HCT116 (cell line): ENCODE measurements at regions not wholly inside any gene's neighbourhood (a gene's known extent, or its start where the extent isn't known, plus 50 kb on each side); places are given as distances from the start of the nearest gene placed in this dataset.

Experiments
- ATAC-seq: fragments of 200-7000 bp; cut with Tn5 transposase; 2 replicates; pipeline ENCODE4 v1.9.1; 2020; ENCODE audit warnings: mild to moderate bottlenecking, moderate library complexity
- BruUV-seq: library from RNA; stranded (reverse); fragments of 400-500 nt; replicated peaks from 2 replicates; lab custom pipeline; 2021; lab: Mats Ljungman, UMichigan
- CTCF ChIA-PET: fragments of 300-600 bp; sonication (Branson Sonifier 250); formaldehyde crosslinking; loops from one replicate; lab custom pipeline; 2021; ENCODE audit warnings: antibody characterized with exemption; lab: Charles Lee
- POLR2A ChIA-PET: fragments of 300-600, 350-600 bp; sonication (Branson Sonifier 250); formaldehyde crosslinking; loops from one replicate; lab custom pipeline; 2021; ENCODE audit warnings: antibody characterized with exemption; lab: Charles Lee
- RAD21 ChIA-PET, 2 experiments: fragments of 300-600 bp; sonication (Branson Sonifier 250); formaldehyde crosslinking; loops; one replicate each; lab custom pipeline; 2023; ENCODE audit warnings: low total read pairs in 2 of 2; ENCODE audit not compliant: uncharacterized antibody in 2 of 2, unreplicated experiment in 2 of 2, low non-redundant PET in 1 of 2; lab: Charles Lee
- DNase-seq: peaks from one replicate; pipeline ENCODE4 v3.0.0-alpha.2; 2010; ENCODE audit warnings: low read depth, low spot score
- H2AFZ ChIP-seq: fragments of 200-600 bp; shearing (Covaris generic), sonication (generic); 2 replicates; pipeline ENCODE4 v1.6.1; 2017; ENCODE audit warnings: low read depth, mixed run types, mixed read lengths, antibody characterized with exemption, low read length; ENCODE audit not compliant: poor library complexity, severe bottlenecking
- H3K27ac ChIP-seq: 2 replicates; pipeline ENCODE4 v1.5.1; 2012; ENCODE audit warnings: low read depth, low read length
- H3K27me3 ChIP-seq: fragments of 200-600 bp; sonication (generic); 2 replicates; pipeline ENCODE4 v1.6.1; 2016; ENCODE audit warnings: mixed run types, low read length, mixed read lengths; ENCODE audit not compliant: insufficient read depth
- H3K36me3 ChIP-seq, 2 experiments: fragments of 200-500 bp in 1 of 2; fragments of 200-600 bp in 1 of 2; sonication (Bioruptor generic) in 1 of 2; sonication (generic) in 1 of 2; 2 replicates each; pipeline versions ENCODE4 v1.5.1 to v1.6.1; 2014 to 2016; ENCODE audit warnings: low read length in 2 of 2, inconsistent platforms in 1 of 2, mixed read lengths in 1 of 2, mixed run types in 1 of 2; ENCODE audit not compliant: insufficient read depth in 2 of 2, control insufficient read depth in 1 of 2
- H3K4me1 ChIP-seq, 2 experiments: fragments of 200-600 bp in 1 of 2; sonication (generic) in 1 of 2; 2 replicates each; pipeline versions ENCODE4 v1.5.1 to v1.6.1; 2012 to 2017; ENCODE audit warnings: low read length in 2 of 2, inconsistent platforms in 1 of 2, mild to moderate bottlenecking in 1 of 2, mixed read lengths in 1 of 2, mixed run types in 1 of 2, moderate library complexity in 1 of 2; ENCODE audit not compliant: insufficient read depth in 2 of 2, control insufficient read depth in 1 of 2
- H3K4me2 ChIP-seq: fragments of 200-600 bp; sonication (generic); 2 replicates; pipeline ENCODE4 v1.6.1; 2017; ENCODE audit warnings: mixed run types, low read length, mixed read lengths
- H3K4me3 ChIP-seq, 2 experiments: fragments of 200-600 bp in 1 of 2; sonication (generic) in 1 of 2; replicated peaks in 1 of 2; 2 replicates each; pipeline ENCODE4 v1.5.1; 2011 to 2016; ENCODE audit warnings: low read length in 2 of 2, control low read depth in 1 of 2, low read depth in 1 of 2, mild to moderate bottlenecking in 1 of 2, mixed read lengths in 1 of 2, mixed run types in 1 of 2
- H3K79me2 ChIP-seq: fragments of 200-600 bp; sonication (generic); 2 replicates; pipeline ENCODE4 v1.6.1; 2017; ENCODE audit warnings: mild to moderate bottlenecking, mixed run types, low read length, moderate library complexity, mixed read lengths; ENCODE audit not compliant: insufficient read depth
- H3K9ac ChIP-seq: fragments of 200-600 bp; sonication (generic); 2 replicates; pipeline ENCODE4 v1.6.1; 2016; ENCODE audit warnings: low read length, mixed read lengths
- H3K9me2 ChIP-seq: fragments of 200-600 bp; sonication (generic), shearing (Covaris generic); 2 replicates; pipeline ENCODE4 v1.6.1; 2017; ENCODE audit warnings: mixed run types, mild to moderate bottlenecking, moderate library complexity; ENCODE audit not compliant: insufficient read depth
- H3K9me3 ChIP-seq, 2 experiments: fragments of 200-500 bp in 1 of 2; fragments of 200-600 bp in 1 of 2; sonication (Bioruptor generic) in 1 of 2; sonication (generic) in 1 of 2; 2 replicates each; pipeline ENCODE4 v1.6.1; 2014 to 2017; ENCODE audit warnings: low read length in 2 of 2, mixed read lengths in 2 of 2, inconsistent platforms in 1 of 2, low read depth in 1 of 2, mild to moderate bottlenecking in 1 of 2, mixed run types in 1 of 2, moderate library complexity in 1 of 2; ENCODE audit not compliant: control insufficient read depth in 1 of 2, insufficient read depth in 1 of 2
- H4K20me1 ChIP-seq: fragments of 200-600 bp; sonication (generic), shearing (Covaris generic); 2 replicates; pipeline ENCODE4 v1.6.1; 2017; ENCODE audit warnings: mixed run types, mild to moderate bottlenecking, moderate library complexity; ENCODE audit not compliant: insufficient read depth
- ELF1 ChIP-seq: IDR thresholded peaks from 2 replicates; pipeline ENCODE4 v1.6.1; 2012; ENCODE audit warnings: low read depth, borderline replicate concordance
- EZH2 ChIP-seq: fragments of 200-600 bp; sonication (generic); IDR thresholded peaks from 2 replicates; pipeline ENCODE4 v1.6.1; 2017; ENCODE audit warnings: antibody characterized with exemption, mixed run types
- EZH2phosphoT487 ChIP-seq: fragments of 200-600 bp; IDR thresholded peaks from 2 replicates; pipeline ENCODE4 v1.6.1; 2018; ENCODE audit warnings: antibody characterized with exemption, borderline replicate concordance
- FOSL1 ChIP-seq: IDR thresholded peaks from 2 replicates; pipeline ENCODE4 v1.6.1; 2012; ENCODE audit warnings: low read depth
- POLR2A ChIP-seq: IDR thresholded peaks from 2 replicates; pipeline ENCODE4 v1.7.0; 2011; ENCODE audit warnings: borderline replicate concordance; ENCODE audit not compliant: insufficient read depth, insufficient read length; ENCODE audit errors: extremely low read depth
- POLR2AphosphoS5 ChIP-seq: IDR thresholded peaks from 2 replicates; pipeline ENCODE4 v1.6.1; 2011; ENCODE audit warnings: mild to moderate bottlenecking, low read depth, low read length, moderate library complexity
- RAD21 ChIP-seq: IDR thresholded peaks from 2 replicates; pipeline ENCODE4 v1.6.1; 2012; ENCODE audit warnings: low read depth, mild to moderate bottlenecking
- ZFX ChIP-seq: fragments of 450-650 bp; IDR thresholded peaks from 2 replicates; pipeline ENCODE4 v1.6.1; 2017
- ZNF274 ChIP-seq: fragments of 200-500 bp; sonication (Bioruptor generic); IDR thresholded peaks from 2 replicates; pipeline ENCODE4 v1.6.1; 2014; ENCODE audit warnings: mild to moderate bottlenecking, low read depth, low read length, inconsistent platforms
- intact Hi-C: fragments of 100-400 bp; cut with micrococcal nuclease; formaldehyde crosslinking; loops from 2 replicates; pipeline ENCODE4 v1.10.0; 2022
- TF ChIP-seq, protein P1 (sequence below): IDR thresholded peaks from 2 replicates; pipeline ENCODE4 v1.6.1; 2012
- TF ChIP-seq, protein P2 (sequence below): IDR thresholded peaks from 2 replicates; pipeline ENCODE4 v1.6.1; 2011; ENCODE audit warnings: mild to moderate bottlenecking, low read length, moderate library complexity; ENCODE audit not compliant: insufficient replicate concordance; ENCODE audit errors: extremely low read depth

DNA sequence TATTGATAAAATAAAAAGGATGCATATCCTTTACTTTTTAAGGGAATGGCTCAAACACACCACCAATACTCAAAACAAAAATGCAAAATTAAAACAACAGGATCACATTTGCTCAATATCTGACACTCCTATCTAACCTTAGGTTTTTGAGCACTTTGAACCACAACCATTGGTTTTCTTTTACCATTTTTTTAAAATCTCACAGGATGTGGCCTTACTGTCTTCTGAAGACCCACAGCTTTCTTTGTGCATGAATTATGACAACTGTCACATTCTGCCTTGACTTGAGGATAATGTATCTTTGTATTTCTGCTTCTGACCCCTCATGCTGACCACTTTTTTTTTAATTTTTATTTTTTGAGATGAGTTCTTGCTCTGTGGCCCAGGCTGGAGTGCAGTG, 461.1 kb upstream of the NRP1 start:
- Histone ChIP-seq H3K79me2 (no peaks in the 10 kb centered on the region), H3K36me3 (no peaks in the 10 kb centered on the region), H3K9me2 (no peaks in the 10 kb centered on the region), H4K20me1 (no peaks in the 10 kb centered on the region), H3K4me2 (no peak overlapping the region), H2AFZ (no peak overlapping the region), H3K4me1 (no peaks in the 10 kb centered on the region), H3K27ac (no peak overlapping the region), H3K9ac (no peak overlapping the region), H3K27me3 (no peaks in the 10 kb centered on the region), H3K9me3 (no peaks in the 10 kb centered on the region), H3K4me3 (no peak overlapping the region)
- intact Hi-C loops: no loop called here
- ATAC-seq (no peak), DNase-seq (no peak)
- RAD21 ChIA-PET: no interaction called here
- POLR2A ChIA-PET: no interaction called here
- CTCF ChIA-PET: no interaction called here
- TF ChIP-seq FOSL1: no peak
- TF ChIP-seq ELF1: no peak
- no peak for TF ChIP-seq EZH2phosphoT487
- TF ChIP-seq, protein P1, sequence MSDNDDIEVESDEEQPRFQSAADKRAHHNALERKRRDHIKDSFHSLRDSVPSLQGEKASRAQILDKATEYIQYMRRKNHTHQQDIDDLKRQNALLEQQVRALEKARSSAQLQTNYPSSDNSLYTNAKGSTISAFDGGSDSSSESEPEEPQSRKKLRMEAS: no peak
- TF ChIP-seq ZNF274: no peak
- no peak for TF ChIP-seq POLR2A
- TF ChIP-seq RAD21: no peak
- no peak for TF ChIP-seq POLR2AphosphoS5
- TF ChIP-seq, protein P2, sequence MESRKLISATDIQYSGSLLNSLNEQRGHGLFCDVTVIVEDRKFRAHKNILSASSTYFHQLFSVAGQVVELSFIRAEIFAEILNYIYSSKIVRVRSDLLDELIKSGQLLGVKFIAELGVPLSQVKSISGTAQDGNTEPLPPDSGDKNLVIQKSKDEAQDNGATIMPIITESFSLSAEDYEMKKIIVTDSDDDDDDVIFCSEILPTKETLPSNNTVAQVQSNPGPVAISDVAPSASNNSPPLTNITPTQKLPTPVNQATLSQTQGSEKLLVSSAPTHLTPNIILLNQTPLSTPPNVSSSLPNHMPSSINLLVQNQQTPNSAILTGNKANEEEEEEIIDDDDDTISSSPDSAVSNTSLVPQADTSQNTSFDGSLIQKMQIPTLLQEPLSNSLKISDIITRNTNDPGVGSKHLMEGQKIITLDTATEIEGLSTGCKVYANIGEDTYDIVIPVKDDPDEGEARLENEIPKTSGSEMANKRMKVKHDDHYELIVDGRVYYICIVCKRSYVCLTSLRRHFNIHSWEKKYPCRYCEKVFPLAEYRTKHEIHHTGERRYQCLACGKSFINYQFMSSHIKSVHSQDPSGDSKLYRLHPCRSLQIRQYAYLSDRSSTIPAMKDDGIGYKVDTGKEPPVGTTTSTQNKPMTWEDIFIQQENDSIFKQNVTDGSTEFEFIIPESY: no peak
- TF ChIP-seq EZH2: no peak
- TF ChIP-seq ZFX: no peak
- no TSS peak for BruUV-seq
